ENCODE measurements at regions not wholly inside any gene's neighbourhood (a gene's known extent, or its start where the extent isn't known, plus 50 kb on each side); places are given as distances from the start of the nearest gene placed in this dataset.

- TF ChIP-seq CTCF (IDR thresholded peaks at IDR 0.05) (no peak), ZFX (IDR thresholded peaks at IDR 0.05; ENCODE audit: borderline replicate concordance) (no peak)
These were observed 166.2 kb downstream of the AVL9 start for GRCh38 chr7:32661501-32661900.

All from 22Rv1 (cell line).